ENCODE measurements at regions not wholly inside any gene's neighbourhood (a gene's known extent, or its start where the extent isn't known, plus 50 kb on each side); places are given as distances from the start of the nearest gene placed in this dataset.
A peak's percentile ranks its signal among the peaks of the same experiment; 100 is the strongest.

- DNase-seq (ENCODE audit: low read depth, low spot score), result no peak
Measured at GRCh38 chr17:77636835-77637817, 321.4 kb upstream of the TNRC6C start.

DNA sequence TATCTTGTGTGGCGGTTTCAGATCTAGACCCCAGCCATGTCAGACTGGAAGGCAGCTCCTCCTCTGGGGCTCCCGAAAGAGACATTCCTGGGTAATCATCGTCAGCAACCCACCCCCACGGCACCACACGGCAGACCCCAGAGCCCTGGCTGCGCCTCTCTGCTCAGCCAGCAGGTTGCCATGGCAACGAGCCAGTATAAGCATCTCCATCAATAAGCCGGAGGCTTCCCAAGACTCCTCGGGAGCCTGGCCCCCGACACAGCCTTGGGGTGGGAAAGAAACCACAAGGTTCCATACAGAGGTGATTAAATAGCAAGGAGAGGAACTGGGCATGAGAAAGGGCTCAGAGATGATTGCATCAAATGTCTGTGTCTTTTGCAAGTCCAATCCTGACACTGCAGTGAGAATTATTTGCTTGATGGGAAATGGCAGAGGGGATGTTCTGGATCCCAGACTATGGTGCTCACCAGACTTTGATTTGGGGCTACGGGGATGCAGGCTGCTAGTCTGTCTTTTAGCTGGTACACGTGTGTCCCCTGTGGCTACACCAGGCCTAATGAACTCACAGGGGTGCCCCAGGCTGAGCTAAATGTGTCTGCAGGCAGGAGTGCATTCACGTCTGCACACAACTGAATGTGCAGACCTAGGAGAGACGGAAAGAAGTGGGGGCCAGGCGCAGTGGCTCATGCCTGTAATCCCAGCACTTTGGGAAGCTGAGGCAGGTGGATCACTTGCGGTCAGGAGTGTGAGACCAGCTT, 320.5 kb upstream of the TNRC6C start:
- DNase-seq (ENCODE audit: low read depth, low spot score), result peak; percentile 47

DNA sequence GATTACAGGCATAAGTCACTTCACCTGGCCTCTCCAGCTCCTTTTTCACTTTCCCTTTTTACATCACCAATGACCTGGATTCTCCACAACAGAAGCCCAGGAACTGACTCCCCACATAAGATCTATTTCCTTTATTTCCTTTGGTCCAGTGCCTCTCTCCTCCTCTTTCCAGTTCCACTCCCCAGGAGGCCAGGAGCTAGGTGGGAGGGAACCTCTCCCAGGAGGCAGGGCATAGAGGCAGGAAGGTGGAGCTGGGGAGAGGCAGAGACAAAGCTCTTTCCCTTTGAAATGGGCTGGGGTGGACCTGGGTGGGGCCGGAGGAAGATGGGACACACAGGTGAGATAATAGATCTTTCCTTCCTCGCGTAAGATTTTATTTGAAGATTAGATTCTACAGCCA, 318.3 kb upstream of the TNRC6C start:
- no peak for DNase-seq (ENCODE audit: low read depth, low spot score)

DNA sequence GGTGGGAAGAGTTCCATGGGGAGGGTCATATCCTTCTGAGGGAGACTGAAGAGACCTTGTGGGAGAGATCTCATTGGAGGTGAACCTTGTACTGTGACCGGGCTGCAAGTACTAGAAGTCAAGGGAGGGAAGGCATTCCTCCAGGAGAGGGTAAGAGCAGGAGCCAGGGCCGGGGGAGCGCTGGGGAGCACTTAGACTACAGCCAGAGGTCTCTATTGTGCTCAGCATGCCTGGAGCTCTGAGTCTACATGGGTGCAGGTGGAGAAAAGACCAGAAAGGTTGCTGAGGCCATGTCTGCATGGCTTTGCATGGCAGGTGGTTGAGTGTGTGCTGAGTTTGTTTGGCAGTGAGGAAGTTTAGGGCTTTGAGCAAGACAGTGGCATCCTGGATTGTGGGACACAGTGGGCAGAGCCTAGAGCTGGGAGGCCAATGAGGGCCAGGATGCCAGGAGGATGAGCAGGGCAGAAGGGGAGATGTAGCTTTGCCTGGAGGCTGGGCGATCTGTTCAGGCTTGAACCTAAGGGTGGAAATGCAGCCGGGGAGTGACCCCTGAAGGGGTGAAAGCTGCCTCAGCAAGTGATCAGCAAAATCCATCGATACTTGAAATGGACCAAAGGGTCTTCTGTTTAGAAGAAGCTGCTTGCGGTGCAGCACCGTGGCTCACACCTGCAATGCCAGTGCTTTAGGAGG, 317.4 kb upstream of the TNRC6C start:
- DNase-seq (ENCODE audit: low read depth, low spot score), result no peak

GRCh38 chr17:77641718-77642117, 316.8 kb upstream of the TNRC6C start:
- no peak for DNase-seq (ENCODE audit: low read depth, low spot score)

GRCh38 chr17:77644181-77645071, 314.1 kb upstream of the TNRC6C start:
- no peak for DNase-seq (ENCODE audit: low read depth, low spot score)

- peak; percentile 57 for DNase-seq (ENCODE audit: low read depth, low spot score)
Measured at GRCh38 chr17:77645072-77646045, 313.1 kb upstream of the TNRC6C start.

DNA sequence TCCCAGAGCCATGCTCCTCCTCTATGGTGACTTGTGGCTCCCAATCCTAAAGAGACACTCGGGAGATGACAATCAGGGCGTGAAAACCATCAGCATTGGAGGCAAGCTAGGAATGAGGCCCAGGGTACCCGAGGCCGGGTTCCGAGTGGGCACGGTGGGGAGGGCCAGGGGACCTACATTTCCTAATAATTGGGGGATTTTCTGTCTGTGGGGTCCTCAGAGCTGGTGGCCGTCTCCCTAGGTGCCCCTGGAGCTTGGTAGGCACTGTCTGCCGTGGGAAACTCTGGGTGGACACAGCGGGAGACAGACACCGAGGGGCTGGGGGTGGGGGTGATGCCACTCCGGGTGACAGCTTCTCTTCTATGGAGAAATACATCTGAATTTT, 312.5 kb upstream of the TNRC6C start:
- no peak for DNase-seq (ENCODE audit: low read depth, low spot score)

GRCh38 chr17:77647531-77647930, 311.0 kb upstream of the TNRC6C start:
- no peak for DNase-seq (ENCODE audit: low read depth, low spot score)

- DNase-seq (ENCODE audit: low read depth, low spot score), result peak; percentile 40
Measured at GRCh38 chr17:77649717-77650211, 308.7 kb upstream of the TNRC6C start.

GRCh38 chr17:77651988-77652387, 306.5 kb upstream of the TNRC6C start:
- peak; percentile 56 for DNase-seq (ENCODE audit: low read depth, low spot score)

- no peak for DNase-seq (ENCODE audit: low read depth, low spot score)
Measured at GRCh38 chr17:77654296-77654695, 304.2 kb upstream of the TNRC6C start.

- DNase-seq (ENCODE audit: low read depth, low spot score), result no peak
Measured at GRCh38 chr17:77654850-77655249, 303.7 kb upstream of the TNRC6C start.

GRCh38 chr17:77656054-77656453, 302.4 kb upstream of the TNRC6C start:
- no peak for DNase-seq (ENCODE audit: low read depth, low spot score)

GRCh38 chr17:77657839-77658238, 300.7 kb upstream of the TNRC6C start:
- no peak for DNase-seq (ENCODE audit: low read depth, low spot score)

- DNase-seq (ENCODE audit: low read depth, low spot score), result no peak
Measured at GRCh38 chr17:77660524-77660923, 298.0 kb upstream of the TNRC6C start.

DNA sequence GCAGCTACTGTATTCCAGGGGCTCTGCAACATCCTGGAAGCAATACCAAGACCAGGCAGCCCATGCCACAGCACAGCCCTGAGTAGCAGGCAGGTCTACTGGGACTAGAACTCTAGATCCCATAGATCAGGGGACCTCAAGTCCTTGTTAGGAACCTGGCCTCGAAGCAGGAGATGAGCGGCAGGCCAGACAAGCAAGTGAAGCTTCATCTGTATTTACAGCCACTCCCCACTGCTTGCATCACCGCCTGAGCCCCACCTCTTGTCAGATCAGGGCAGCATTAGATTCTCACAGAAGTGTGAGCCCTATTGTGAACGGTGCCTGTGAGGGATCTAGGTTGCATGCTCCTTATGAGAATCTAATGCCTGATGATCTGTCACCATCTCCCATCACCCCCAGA, 295.7 kb upstream of the TNRC6C start:
- no peak for DNase-seq (ENCODE audit: low read depth, low spot score)

GRCh38 chr17:77664097-77664729, 294.3 kb upstream of the TNRC6C start:
- no peak for DNase-seq (ENCODE audit: low read depth, low spot score)

DNA sequence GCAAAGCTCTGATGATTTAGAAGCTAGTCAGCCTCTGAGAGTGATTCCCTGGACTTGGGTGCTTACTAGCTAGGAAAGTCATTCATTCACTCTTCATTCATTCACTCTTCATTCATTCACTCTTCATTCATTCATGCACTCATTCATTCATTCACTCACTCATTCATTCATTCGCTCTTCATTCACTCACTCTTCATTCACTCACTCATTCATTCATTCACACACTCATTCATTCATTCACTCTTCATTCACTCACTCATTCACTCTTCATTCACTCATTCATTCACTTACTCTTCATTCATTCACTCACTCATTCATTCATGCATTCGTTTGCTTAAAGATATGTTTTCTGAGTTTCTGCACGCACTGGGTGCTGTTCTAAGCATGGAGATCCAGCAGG, 292.7 kb upstream of the TNRC6C start:
- no peak for DNase-seq (ENCODE audit: low read depth, low spot score)

Data from ELF-1 (cell line).